ENCODE measurements at regions not wholly inside any gene's neighbourhood (a gene's known extent, or its start where the extent isn't known, plus 50 kb on each side); places are given as distances from the start of the nearest gene placed in this dataset.
"Not testable (repeated sequence)": the region's sequence is repeated elsewhere in the genome, so short reads cannot be mapped to it uniquely, and the experiment has no call there.

DNA sequence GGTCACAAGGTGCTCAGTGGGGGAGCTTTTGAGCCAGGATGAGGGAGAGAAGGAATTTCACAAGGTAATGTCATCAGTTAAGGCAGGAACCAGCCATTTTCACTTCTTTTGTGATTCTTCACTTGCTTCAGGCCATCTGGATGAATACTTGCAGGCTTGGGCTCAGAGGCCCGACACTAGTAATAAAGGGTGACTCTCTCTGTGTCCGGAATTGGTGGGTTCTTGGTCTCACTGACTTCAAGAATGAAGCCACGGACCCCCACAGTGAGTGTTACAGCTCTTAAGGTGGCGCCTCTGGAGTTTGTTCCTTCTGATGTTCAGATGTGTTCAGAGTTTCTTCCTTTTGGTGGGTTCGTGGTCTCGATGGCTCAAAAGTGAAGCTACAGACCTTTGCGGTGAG, 131.8 kb upstream of the RXFP2 start:
- H3K4me2 ChIP-seq (ENCODE audit: control insufficient read depth, insufficient read depth); RAD21 ChIA-PET (ENCODE audit: unreplicated experiment); H3K4me3 ChIP-seq; FAIRE-seq; H3K36me3 ChIP-seq (ENCODE audit: control insufficient read depth in 2 of 2, insufficient read depth in 2 of 2, low read length in 1 of 2); H3K27me3 ChIP-seq (replicated peaks in 1 of 2; ENCODE audit: control insufficient read depth in 2 of 2, insufficient read depth in 2 of 2, low read length in 1 of 2); BruUV-seq (replicated peaks); H3K79me2 ChIP-seq (ENCODE audit: control insufficient read depth, insufficient read depth, low read length); DNase-seq (ENCODE audit: low read depth, low spot score); H3K4me1 ChIP-seq (ENCODE audit: control insufficient read depth, insufficient read depth, low read length); SMC1A ChIA-PET (ENCODE audit: uncharacterized antibody, unreplicated experiment); intact Hi-C loops (cut with micrococcal nuclease; ENCODE audit: unreplicated experiment); H3K9ac ChIP-seq (ENCODE audit: control insufficient read depth, insufficient read depth, low read length); in situ Hi-C loops (cut with MboI); CTCF ChIA-PET; H3K9me3 ChIP-seq (replicated peaks; ENCODE audit: control insufficient read depth, insufficient read depth, low read length); POLR2A ChIA-PET; H4K20me1 ChIP-seq (ENCODE audit: control insufficient read depth, insufficient read depth); H2AFZ ChIP-seq (ENCODE audit: control insufficient read depth, low read depth, low read length); ATAC-seq; H3K27ac ChIP-seq (ENCODE audit: control insufficient read depth, insufficient read depth): not testable (repeated sequence)
- 43% methylated on average over 7 of the region's 7 CpGs for WGBS (ENCODE audit: insufficient coverage, insufficient replicate concordance, low lambda C conversion rate, missing lambda C conversion rate)

DNA sequence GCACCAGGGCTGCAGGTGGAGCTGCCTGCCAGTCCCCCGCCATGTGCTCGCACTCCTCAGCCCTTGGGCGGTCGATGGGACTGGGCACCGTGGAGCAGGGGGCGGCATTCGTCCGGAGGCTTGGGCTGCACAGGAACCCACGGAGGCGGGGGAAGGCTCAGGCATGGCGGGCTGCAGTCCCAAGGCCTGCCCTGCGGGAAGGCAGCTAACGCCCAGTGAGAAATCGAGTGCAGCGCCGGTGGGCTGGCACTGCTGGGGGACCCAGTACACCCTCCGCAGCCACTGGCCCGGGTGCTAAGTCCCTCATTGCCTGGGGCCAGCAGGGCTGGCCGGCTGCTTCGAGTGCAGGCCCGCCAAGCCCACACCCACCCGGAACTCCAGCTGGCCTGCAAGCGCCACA, 130.5 kb upstream of the RXFP2 start:
- H4K20me1 ChIP-seq (ENCODE audit: control insufficient read depth, insufficient read depth); SMC1A ChIA-PET (ENCODE audit: uncharacterized antibody, unreplicated experiment); RAD21 ChIA-PET (ENCODE audit: unreplicated experiment); POLR2A ChIA-PET; H3K36me3 ChIP-seq (ENCODE audit: control insufficient read depth in 2 of 2, insufficient read depth in 2 of 2, low read length in 1 of 2); BruUV-seq (replicated peaks); DNase-seq (ENCODE audit: low read depth, low spot score); H3K4me2 ChIP-seq (ENCODE audit: control insufficient read depth, insufficient read depth); H3K27ac ChIP-seq (ENCODE audit: control insufficient read depth, insufficient read depth); H3K4me3 ChIP-seq; H3K27me3 ChIP-seq (replicated peaks in 1 of 2; ENCODE audit: control insufficient read depth in 2 of 2, insufficient read depth in 2 of 2, low read length in 1 of 2); H2AFZ ChIP-seq (ENCODE audit: control insufficient read depth, low read depth, low read length); intact Hi-C loops (cut with micrococcal nuclease; ENCODE audit: unreplicated experiment); H3K79me2 ChIP-seq (ENCODE audit: control insufficient read depth, insufficient read depth, low read length); H3K9me3 ChIP-seq (replicated peaks; ENCODE audit: control insufficient read depth, insufficient read depth, low read length); CTCF ChIA-PET; H3K9ac ChIP-seq (ENCODE audit: control insufficient read depth, insufficient read depth, low read length); FAIRE-seq; in situ Hi-C loops (cut with MboI); ATAC-seq; H3K4me1 ChIP-seq (ENCODE audit: control insufficient read depth, insufficient read depth, low read length): not testable (repeated sequence)
- WGBS (ENCODE audit: insufficient coverage, insufficient replicate concordance, low lambda C conversion rate, missing lambda C conversion rate), result 62% methylated on average over 22 of the region's 23 CpGs

All from GM12878 (cell line).